Right lobe of liver (tissue), 4 donors: ENCODE measurements at regions not wholly inside any gene's neighbourhood (a gene's known extent, or its start where the extent isn't known, plus 50 kb on each side); places are given as distances from the start of the nearest gene placed in this dataset.

Experiments
- POLR2A ChIP-seq: fragments of 450-650 bp; IDR thresholded peaks from one replicate; pipeline ENCODE4 v1.6.1; 2017; ENCODE audit warnings: antibody characterized with exemption, mild to moderate bottlenecking
- TF ChIP-seq, protein P1 (sequence below), 4 donors: fragments of 200-600 bp in 3 of 4; fragments of 450-650 bp in 1 of 4; IDR thresholded peaks; one replicate each; pipeline versions ENCODE4 v1.5.1 to v1.8.0; 2016 to 2022; ENCODE audit warnings: antibody characterized with exemption in 4 of 4, mild to moderate bottlenecking in 2 of 4
- donor health status: DM: no; HTN: no; CAD: no.
- donor health status: DM: no; HTN: no; CAD: no.
- donor health status: DM: no; HTN: yes; CAD: no.

DNA sequence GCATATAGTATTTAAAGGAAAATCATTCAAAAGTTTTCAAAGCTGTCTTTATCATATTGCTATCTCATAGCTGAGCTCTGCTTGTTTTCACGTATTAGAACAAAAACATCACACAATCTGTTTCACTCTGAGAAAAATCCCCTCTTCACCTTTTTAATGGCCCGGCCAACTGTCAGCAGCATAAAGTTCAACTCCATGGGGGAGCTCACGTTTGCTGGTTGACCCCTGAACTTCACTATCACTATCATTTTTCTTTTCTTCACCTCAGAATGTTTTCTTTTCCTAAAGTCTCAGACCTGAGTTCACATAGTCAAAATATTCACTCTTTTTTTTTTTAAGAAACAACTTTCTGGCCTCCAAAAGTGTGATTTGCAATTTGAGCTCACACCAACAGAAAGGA lies 374.4 kb upstream of the MARCKS start:
- TF ChIP-seq, protein P1, sequence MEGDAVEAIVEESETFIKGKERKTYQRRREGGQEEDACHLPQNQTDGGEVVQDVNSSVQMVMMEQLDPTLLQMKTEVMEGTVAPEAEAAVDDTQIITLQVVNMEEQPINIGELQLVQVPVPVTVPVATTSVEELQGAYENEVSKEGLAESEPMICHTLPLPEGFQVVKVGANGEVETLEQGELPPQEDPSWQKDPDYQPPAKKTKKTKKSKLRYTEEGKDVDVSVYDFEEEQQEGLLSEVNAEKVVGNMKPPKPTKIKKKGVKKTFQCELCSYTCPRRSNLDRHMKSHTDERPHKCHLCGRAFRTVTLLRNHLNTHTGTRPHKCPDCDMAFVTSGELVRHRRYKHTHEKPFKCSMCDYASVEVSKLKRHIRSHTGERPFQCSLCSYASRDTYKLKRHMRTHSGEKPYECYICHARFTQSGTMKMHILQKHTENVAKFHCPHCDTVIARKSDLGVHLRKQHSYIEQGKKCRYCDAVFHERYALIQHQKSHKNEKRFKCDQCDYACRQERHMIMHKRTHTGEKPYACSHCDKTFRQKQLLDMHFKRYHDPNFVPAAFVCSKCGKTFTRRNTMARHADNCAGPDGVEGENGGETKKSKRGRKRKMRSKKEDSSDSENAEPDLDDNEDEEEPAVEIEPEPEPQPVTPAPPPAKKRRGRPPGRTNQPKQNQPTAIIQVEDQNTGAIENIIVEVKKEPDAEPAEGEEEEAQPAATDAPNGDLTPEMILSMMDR (IDR thresholded peaks at IDR 0.05) = no peak
- TF ChIP-seq POLR2A = no peak
